HG03159 (cell line): ENCODE measurements at regions not wholly inside any gene's neighbourhood (a gene's known extent, or its start where the extent isn't known, plus 50 kb on each side); places are given as distances from the start of the nearest gene placed in this dataset.
"Not testable (repeated sequence)": the region's sequence is repeated elsewhere in the genome, so short reads cannot be mapped to it uniquely, and the experiment has no call there.

ENCODE experiments used
- ATAC-seq: cut with Tn5 transposase; IDR thresholded peaks from one replicate; pipeline ENCODE4 v1.9.1; 2021; ENCODE audit warnings: mild to moderate bottlenecking, moderate library complexity; ENCODE audit not compliant: unreplicated experiment

GRCh38 chr4:28007693-28008092 lies 1147.1 kb downstream of the STIM2 start:
- ATAC-seq = no peak

GRCh38 chr4:28009541-28009940 lies 1148.9 kb downstream of the STIM2 start:
- ATAC-seq = no peak

DNA sequence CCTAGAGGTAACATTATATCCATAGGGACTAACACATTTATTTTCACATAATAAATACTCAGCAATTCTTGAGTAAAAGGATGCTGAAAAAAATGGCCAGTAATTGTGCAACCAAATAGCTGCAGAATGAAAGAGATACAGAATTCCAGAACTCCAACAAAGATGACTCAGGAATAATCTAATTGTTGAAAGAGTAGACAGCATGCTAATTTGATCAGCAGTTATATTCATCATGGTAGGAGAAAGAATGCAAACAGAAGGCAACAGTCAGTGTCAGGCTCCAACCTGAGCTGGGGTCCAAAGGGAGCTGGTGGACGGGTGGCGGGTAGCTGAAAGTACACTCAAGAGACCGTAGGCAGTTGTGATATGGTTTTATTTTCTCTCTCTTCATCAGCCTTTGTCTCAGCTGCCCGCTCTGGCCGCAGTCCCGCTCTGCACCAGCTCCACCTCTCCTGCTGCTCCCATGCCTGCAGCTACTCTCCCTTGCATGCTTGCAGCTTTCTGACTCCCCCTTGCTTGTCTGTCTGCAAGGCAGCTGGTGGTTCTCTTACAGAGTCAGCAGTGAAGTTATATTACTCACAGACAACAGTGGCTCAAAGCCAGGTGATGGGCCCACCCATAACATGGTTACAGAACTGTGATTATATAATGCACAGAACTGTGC lies 1150.1 kb downstream of the STIM2 start:
- ATAC-seq = no peak

- no peak for ATAC-seq
These were observed 1153.8 kb downstream of the STIM2 start for GRCh38 chr4:28014469-28014868.

DNA sequence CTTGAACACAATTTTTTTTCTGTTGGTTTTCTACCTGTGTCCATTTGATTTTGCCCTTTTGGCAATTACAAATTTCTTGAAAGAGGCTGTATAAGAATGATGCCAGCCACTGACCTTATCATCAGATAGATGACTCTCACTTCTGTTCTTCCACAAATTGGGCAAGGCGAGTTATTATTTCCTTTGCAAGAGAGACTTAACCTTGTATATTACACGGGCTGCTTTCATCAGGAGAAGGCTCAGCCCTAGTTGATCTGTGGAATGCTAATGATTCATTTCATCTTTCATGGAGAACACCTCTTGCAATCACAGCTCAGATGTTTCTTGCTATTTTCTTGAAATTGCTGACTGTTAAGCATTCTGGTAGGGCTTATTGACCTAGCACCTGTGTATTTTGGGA lies 1155.4 kb downstream of the STIM2 start:
- ATAC-seq = no peak

DNA sequence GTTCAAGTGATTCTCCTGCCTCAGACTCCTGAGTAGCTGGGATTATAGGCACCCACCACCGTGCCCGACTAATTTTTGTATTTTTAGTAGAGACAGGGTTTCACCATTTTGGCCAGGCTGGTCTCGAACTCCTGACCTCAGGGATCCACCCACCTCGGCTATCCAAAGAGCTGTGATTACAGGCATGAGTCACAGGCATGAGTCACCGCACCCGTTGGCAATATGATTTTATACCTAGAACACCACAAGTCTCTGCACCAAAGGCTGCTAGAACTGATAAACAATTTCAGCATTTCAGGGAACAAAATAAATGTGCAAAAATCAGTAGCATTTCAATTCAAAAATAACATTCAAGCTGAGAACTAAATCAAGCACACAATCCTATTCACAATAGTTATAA lies 1177.6 kb downstream of the STIM2 start:
- ATAC-seq = not testable (repeated sequence)

DNA sequence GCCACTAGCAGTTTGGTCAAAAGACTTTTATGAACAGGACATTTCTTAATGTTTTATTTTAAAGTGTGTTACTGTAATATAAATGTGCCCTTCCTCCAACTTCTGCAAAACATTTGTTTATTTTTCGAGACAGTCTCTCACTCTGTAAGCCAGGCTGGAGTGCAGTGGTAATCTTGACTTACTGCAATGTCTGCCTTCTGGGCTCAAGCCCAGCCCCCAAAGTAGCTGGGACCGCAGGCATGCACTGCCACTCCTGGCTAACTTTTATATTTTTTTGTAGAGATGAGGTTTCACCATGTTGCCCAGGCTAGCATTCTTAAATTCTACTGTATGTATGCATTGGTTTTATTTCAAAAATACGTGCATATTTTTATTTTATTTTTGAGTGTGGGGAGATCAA lies 1201.9 kb downstream of the STIM2 start:
- no peak for ATAC-seq

GRCh38 chr4:28073860-28074555 lies 1213.4 kb downstream of the STIM2 start:
- ATAC-seq = no peak

GRCh38 chr4:28075401-28075956 lies 1214.8 kb downstream of the STIM2 start:
- ATAC-seq = no peak

GRCh38 chr4:28077203-28077602 lies 1216.6 kb downstream of the STIM2 start:
- not testable (repeated sequence) for ATAC-seq

DNA sequence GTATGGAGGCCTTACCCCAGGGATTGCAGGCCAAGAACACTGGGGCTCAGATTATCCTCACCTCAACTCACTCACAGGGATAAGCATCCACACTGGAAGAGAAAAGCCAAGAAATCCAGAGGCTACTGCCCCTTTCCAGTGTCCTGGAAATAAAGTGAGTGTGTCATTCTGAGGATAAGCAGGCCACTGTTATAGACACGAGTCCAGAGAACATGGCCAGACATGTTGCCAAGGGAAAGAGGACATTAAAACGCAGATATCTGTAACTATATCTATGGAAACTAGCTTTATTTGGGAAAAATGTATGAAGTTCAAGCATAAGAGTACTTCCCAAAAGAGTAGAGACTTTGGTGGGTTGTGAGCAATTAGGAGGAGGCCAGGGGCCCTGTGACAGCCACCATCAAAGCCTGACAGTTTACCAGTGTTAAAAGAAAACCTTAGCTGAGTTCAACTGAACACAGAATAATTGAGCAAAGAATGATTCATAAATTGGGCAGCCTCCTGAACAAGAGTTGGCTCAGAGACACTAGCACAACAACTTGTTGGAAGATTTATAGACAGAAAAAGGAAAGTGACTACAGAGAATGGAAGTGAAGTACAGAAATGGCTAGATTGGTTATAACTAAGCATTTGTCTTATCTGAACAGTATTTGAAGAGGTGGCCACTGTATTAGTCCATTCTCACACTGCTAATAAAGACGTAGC lies 1222.2 kb downstream of the STIM2 start:
- no peak for ATAC-seq

GRCh38 chr4:28092610-28093009 lies 1232.0 kb downstream of the STIM2 start:
- no peak for ATAC-seq

DNA sequence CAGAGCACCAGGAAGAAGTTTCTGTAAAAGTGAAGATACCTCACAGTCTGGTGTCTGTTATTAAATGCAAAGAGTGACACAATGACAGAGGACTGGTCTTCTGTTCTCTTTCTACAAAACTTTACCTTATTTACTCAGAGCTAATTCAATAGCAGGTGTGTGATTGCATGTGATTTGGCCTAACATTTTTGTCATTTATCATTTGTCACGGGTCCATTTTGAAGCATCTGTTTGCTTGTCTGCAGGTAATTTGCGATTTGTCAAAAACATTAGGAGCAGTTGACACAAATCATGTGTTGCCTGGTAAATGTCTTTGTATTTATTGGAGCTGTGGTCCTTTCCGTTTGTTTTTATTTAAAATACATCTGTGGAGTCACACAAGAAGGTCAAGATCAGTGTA lies 1232.4 kb downstream of the STIM2 start:
- ATAC-seq = no peak

DNA sequence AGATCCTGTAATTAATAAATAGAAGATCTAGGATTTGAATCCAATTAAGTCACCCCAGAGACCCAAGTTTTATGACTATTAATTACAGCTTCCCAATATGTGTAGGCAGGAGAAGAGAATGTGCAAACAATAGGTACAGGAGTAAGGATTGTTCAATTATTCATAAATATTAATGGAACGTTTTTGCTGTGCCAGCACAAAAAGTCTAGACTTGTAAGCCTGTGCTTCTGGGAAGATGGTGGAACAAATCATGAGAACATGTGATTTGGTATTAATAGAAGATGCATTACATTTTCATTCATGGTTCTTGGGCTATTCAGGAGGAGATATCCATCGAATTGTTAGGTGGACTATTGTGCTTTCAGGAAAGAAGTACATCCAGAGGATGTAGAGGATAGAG lies 1240.9 kb downstream of the STIM2 start:
- no peak for ATAC-seq

- no peak for ATAC-seq
These were observed 1244.7 kb downstream of the STIM2 start for GRCh38 chr4:28105271-28105859.

- ATAC-seq = no peak
These were observed 1245.5 kb downstream of the STIM2 start for GRCh38 chr4:28106155-28106554.

GRCh38 chr4:28109801-28110200 lies 1249.2 kb downstream of the STIM2 start:
- no peak for ATAC-seq

DNA sequence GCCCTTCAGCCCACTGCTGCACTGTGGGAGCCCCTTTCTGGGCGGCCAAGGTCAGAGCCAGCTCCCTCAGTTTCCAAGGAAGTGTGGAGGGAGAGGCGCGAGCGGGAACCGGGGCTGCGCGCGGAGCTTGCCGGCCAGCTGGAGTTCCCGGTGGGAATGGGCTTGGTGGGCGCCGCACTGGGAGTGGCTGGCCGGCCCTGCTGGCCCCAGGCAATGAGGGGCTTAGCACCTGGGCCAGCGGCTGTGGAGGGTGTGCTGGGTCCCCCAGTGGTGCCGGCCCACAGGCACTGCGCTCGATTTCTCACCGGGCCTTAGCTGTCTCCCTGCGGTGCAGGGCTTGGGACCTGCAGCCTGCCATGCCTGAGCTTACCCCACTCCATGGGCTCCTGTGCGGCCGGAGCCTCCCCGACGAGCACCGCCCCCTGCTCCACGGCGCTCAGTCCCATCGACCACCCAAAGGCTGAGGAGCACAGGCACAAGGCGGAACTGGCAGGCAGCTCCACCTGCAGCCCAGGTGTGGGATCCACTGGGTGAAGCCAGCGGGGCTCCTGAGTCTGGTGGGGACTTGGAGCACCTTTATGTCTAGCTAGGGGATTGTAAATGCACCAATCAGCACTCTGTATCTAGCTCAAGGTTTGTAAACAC lies 1252.2 kb downstream of the STIM2 start:
- not testable (repeated sequence) for ATAC-seq

GRCh38 chr4:28113586-28113985 lies 1252.9 kb downstream of the STIM2 start:
- not testable (repeated sequence) for ATAC-seq

DNA sequence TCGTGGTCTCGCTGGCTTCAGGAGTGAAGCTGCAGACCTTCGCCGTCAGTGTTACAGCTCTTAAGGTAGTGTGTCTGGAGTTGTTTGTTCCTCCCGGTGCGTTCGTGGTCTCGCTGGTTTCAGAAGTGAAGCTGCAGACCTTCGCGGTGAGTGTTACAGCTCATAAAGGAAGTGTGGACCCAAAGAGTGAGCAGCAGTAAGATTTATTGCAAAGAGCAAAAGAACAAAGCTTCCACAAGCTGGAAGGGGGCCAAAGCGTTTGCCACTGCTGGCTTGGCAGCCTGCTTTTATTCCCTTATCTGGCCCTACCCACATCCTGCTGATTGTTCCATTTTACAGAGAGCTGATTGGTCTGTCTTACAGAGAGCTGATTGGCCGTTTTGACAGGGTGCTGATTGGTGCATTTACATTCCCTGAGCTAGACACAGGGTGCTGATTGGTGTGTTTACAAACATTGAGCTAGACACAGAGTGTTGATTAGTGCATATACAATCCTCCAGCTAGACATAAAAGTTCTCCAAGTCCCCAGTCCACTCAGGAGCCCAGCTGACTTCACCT lies 1256.0 kb downstream of the STIM2 start:
- not testable (repeated sequence) for ATAC-seq
